Astrocyte of the hippocampus (primary cell): ENCODE measurements at regions not wholly inside any gene's neighbourhood (a gene's known extent, or its start where the extent isn't known, plus 50 kb on each side); places are given as distances from the start of the nearest gene placed in this dataset.

ENCODE experiments used
- DNase-seq: peaks from one replicate; pipeline ENCODE4 v3.0.0; 2011; ENCODE audit warnings: low read depth, low spot score

DNA sequence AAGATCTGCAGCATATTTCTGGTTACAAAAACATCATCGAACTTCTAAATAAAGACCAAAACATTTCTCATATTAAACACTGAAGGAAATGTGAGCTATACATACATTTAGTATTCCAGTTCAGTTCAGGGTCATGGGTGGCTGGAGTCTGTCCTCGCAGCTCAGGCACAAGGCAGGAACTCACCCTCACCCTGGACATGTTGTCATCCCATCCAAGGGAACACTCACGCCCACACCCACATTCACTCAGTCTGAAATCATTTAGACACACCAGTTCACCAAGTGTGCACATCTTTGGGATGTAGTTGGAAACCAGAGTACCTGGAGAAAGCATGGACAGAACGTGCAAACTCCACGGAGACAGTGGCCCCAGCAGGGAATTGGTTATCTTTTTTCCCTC, 481.0 kb downstream of the RASEF start:
- no peak for DNase-seq

DNA sequence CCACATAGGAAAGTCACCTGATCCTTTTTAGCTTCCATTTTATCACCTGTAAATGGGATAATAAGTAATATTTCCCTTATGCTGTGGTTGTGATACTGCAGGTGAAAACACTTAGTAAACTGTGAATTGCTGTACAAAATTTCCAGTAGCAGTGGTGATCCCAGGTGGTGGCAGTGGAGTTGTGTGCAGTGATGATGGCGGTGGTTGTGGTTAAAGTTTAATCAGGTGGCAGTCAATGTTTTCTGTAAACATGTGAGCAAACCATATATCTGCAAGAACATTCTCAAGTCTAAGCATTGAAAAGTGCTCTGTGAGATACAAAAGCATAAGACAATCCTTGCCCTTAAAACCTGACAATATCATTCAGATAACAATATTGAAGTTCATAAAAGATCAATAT, 480.2 kb downstream of the RASEF start:
- DNase-seq: no peak

- DNase-seq: no peak
Measured at GRCh38 chr9:82583524-82583923, 479.4 kb downstream of the RASEF start.

DNA sequence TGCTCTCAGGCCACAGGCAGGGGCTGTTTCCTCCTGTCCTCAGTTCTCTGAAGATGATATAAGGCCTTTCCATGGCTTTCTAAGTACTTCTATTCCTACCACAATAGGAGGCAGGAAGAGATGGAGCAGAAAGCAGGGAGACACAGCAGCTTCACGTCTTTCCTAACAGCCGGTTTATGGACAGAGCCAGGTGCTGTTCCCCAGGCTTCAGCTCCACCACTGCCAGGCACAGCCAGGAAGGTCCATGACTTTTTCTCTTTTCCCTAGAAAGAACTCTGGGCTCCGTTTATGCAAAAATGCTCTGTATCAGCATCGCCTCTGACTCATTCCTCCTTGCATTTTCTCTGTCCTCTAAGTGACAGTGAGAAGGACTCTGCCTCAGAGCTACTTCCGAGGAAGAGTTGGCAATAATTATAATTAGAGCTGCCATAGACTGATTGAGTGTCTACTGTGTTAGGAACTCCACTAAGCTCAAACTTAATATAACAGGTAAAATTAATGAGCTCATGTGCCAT, 478.5 kb downstream of the RASEF start:
- DNase-seq: peak; percentile 23

GRCh38 chr9:82586918-82587356, 476.0 kb downstream of the RASEF start:
- DNase-seq: no peak

- DNase-seq: no peak
Measured at GRCh38 chr9:82588301-82589180, 474.4 kb downstream of the RASEF start.

DNA sequence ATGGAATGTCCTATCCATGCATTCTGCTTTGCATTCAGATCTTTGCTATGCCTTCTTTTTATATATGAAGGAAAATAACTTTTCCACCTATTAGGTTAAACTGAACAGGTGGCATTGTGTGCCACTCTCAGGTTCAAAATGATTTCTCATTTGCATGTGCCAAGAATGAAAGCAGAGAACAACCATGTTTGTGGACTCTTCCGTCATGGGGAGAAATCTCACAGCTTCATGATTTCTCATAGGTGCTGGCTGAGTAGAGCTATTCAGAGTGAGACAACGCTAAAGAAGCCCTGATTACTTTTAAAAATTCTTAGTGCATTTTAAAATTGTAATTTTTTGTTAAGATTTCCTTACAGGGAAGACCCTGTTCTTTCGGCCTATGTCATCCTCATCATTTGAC, 472.1 kb downstream of the RASEF start:
- DNase-seq: no peak

DNA sequence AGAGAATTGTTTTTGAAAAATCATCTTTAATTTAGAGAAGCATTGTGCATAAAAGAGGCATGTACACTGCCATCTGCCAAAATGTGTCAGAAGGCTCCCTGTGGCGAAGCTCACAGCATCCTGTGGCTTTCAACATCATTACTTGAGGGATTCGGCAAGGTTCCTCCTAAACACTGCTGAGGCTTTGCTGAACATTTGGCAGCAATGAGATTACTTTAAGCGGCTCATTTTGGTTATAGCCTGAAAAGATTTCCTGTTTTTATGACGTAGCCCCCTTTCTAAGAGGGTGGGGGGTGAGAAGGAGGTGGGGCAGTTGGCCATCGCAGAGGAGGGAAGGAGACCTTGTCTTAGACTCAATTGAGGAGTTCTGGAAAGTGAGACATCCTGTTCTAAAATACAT, 469.4 kb downstream of the RASEF start:
- DNase-seq: no peak

DNA sequence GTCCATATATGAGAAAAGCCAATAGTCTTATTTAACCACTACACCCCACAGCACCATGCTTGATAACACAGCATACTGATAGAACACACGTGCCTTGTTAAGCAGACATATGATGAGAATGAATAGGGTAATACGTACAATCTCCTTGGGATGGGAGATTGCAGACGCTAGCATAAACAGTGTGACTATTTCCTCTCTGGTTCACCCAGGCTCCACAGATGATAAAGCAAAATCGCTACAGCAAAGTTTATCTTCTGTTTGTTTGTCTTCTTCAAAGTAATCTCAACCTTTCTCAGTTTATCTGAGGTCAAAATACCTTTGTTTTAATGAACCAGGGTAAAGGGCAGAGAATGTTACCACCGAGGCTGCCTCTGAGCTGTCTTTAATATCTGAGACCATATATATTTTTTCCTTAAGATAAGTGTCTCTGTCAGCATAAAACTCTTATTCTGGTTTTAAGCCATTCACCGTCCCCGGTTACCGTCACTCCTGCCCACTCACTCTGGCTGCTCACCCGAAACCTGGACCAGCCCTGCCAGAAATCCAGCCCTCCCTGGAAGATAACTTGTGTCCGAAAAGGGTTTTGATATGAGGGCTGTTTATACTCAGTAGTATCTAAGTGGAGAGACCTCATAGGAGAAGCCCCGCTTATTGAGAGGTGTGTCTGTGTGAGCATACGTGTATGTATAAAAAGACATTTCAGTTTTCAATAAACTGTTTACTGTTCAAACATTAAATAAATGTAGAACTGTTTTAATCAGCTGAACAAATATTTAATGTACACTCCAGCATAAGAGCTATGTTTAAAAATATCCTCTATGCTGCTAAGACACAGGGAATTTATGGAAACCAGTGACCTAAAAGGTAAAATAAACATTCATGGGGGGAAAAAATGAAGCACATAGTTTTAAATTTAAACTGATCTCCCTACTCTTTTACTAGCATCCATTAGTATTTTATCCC, 465.4 kb downstream of the RASEF start:
- no peak for DNase-seq

DNA sequence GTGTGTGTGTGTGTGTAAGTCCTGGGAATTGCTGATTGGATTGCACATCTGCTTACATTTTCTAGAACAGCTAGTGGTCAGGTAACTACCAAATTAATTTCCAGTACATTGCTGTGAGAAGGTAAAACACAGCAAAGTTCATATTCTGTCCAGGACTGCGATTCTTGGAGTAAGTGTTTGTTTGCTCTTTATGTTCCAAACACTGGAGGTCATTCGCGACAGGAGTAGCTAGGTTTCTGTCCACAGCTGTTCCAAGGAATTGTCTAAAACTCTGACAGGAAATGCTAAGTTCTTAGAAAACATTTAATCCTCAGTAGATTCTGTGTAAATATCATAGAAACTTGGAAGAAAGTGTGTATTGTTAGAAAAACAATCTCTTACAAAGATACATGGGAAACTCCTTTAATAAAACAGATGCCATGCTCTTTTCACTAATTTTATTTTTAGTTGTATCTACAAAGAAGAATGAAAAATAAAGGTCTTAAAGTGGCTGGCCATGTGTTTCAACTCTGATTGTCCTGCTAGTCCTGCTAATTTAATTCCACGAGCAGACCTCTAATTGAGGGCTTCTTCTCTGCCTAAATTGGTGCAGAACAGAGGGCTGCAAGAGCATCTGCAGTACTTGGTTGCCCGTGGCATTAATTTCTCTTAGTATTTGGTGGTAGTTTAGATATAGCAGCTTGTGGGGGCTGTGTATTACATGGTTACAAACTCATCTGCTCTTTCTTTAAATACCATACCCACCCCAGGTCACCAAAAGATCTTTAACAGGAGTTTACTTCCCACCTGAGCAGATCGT, 464.5 kb downstream of the RASEF start:
- DNase-seq: peak; percentile 5

DNA sequence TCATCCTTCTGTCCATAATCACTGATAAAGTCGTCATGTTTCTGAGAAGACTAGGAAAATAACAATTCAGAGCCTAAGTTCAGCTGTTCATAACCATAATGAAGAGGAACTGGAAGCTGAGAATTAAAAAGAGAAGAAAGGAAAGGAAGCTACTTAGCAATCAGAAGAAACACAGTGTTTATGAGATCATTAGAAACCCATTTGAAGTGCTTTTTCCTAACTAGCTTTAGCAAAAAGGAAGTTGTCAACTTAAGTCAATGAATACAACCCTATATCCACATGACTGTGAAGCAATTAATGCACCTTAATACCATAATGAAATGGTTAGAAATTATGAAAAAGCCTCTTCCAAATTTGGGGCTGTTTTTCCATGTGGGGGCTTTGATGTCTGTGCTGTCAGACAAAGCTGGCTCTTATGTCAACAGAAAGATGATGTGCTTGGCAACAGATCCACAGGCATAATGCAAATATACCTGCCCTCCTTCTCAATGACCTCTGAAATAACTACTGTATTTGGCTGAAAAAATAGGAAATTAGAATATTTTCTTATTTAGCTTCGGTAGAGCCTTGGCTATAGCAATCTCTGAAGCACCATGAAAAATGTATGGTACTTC, 463.5 kb downstream of the RASEF start:
- DNase-seq: no peak

DNA sequence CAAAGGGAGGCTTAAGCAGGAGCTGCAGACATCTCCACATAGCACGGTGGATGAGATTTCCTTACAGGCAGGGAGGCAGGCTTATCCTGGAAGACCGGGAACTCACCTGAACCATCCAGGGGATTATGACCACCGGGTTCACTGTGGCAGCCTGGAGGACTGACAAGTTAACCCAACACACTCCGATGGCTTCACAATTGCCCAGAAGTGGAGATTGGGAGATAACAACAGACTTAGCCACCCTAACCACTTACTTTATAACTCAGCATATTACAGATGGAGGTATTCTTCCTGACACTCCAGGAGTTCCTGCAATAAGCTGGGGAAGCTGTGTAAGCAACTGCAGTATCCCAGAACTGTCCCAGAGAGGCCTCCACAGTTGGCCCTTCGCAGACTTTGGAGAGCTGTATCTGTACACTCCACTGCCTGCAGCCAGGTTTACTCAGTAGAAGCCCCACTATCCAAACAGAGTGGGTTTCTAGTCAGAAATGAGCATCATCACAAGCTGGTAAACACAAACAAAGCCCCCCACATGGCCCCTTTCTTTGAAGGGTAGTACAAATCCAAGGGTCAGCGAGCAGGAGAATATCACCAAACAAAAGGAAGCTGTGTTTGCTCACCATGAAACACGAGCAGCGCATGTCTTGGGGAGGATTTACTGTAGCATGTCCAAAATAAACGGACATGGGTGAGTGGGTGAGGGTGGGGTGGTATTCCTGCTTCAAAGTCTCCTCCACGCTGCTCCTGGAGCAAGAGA, 462.2 kb downstream of the RASEF start:
- DNase-seq: no peak

DNA sequence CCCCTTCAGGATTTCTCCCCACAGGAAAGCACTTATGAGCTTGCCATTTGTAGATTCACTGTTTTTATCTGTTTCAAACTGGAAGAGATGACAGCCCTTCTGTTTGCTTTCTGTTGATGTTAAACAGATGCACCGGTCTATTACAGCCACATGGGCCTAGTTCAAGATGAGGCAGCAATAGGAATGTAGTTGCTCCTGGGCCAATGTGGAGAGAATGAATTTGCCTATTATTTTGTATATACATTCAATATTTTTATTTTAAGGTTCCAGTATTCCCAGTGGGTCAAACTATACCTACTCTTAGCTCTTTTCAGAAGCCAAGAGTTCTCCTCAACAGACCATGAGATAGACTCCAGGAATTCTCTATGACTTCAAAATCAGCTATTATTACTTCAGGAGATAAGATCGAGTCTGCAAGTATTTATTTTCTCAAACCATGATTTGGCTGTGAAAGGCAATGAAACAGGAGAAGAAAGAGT, 461.6 kb downstream of the RASEF start:
- DNase-seq: no peak

- DNase-seq: peak; percentile 47
Measured at GRCh38 chr9:82604947-82605656, 457.8 kb downstream of the RASEF start.

GRCh38 chr9:82605657-82606031, 457.3 kb downstream of the RASEF start:
- DNase-seq: no peak

GRCh38 chr9:82606071-82606470, 456.9 kb downstream of the RASEF start:
- DNase-seq: peak; percentile 8

DNA sequence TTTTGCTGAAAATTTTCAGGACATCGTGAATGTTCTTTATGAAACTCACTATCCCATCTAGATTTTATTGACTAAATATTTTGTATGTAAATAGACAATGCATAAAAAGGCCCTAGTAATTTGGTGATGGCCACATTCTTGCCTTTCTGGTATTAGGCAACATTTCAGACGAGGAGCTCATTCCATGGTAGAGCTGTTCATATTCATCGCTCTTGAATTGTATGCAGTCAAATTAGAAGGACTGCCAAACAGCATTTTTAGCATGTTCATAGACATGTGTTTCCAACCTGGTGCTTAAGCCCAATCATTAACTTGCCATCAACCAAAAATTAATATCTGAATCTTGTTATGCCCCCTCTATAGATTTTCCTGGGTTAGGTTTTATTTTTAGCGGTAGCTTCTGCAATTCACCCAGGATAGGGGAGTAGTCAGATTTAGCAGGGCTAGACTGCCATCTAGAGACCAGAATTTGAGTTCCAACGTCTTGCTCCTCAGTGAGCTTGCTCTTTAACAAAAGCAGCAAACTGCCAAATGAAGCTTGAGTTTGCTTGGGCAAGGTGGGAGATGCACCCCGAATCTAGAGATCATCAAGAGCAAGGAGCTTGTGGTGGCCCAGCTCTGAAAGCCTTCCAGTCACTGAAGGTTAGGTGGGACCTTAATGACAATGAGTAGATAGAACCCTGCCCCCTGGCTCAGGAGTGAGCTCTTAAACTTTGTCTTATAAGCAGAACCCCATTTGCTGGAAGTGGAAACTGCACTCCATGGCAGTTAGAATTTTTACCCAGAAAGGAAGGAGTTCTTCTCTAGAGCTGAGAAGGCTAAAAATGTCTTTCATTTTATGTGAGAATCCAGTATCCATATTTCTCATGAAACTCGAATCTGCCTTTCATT, 456.2 kb downstream of the RASEF start:
- DNase-seq: peak; percentile 86

DNA sequence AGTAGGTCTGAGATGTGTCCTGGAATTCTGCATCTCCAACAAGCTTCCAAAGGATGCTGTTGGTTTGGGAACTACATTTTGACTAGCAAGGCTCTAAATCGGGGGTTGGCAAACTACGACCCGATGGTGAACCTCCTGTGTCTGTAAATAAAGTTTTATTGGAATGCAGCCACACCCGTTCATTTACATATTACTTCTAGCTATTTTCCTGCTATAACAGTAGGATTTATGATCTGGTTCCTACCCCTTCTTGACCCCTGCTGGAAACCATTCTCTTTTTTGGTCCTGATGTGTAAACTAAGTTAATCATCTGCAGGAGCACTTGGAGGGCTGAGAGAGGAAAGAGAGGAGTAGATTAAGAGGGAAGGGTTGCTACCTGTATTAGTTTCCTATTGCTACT, 454.5 kb downstream of the RASEF start:
- DNase-seq: no peak
